ENCODE measurements at regions not wholly inside any gene's neighbourhood (a gene's known extent, or its start where the extent isn't known, plus 50 kb on each side); places are given as distances from the start of the nearest gene placed in this dataset.
A peak's percentile ranks its signal among the peaks of the same experiment; 100 is the strongest.
"Not testable (repeated sequence)": the region's sequence is repeated elsewhere in the genome, so short reads cannot be mapped to it uniquely, and the experiment has no call there.

DNA sequence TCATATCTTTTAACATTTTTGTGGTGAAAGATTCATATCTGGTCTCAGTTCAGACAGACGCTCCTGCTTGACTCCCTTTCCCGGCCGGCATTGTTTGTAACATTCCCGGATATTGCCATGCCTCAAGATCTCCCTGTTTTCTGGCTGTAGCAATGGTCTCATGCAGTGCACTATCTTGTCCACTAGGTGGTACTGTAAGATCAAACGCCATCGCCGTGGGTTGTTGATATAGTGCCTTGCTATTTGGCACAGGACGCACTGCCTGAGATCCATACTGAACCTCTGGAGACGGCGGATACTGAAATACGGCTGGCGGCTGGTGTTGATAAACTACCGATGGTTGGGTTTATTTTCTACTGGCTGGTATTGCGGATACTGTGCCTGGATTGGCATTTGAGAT, 218.6 kb downstream of the ADRA2C start:
- H3K9ac ChIP-seq (ENCODE audit: insufficient read depth, low read length, poor library complexity, severe bottlenecking); H3K4me2 ChIP-seq (replicated peaks; ENCODE audit: extremely low read depth, low read length, poor library complexity, severe bottlenecking); H3K27ac ChIP-seq (ENCODE audit: low read depth in 1 of 2, low read length in 2 of 2); intact Hi-C loops (cut with micrococcal nuclease); H3K4me1 Mint-ChIP-seq; DNase-seq; H3K79me2 ChIP-seq (ENCODE audit: insufficient read depth, low read length); H3K27me3 ChIP-seq (ENCODE audit: control insufficient read depth in 2 of 2, insufficient read depth in 2 of 2, low read length in 2 of 2); H3K4me3 ChIP-seq (replicated peaks in 1 of 3; ENCODE audit: low read depth in 2 of 3, low read length in 3 of 3); H3K36me3 Mint-ChIP-seq; H2AFZ ChIP-seq (ENCODE audit: insufficient read depth, low read depth, low read length, poor library complexity, severe bottlenecking); H3K9me3 ChIP-seq (replicated peaks in 1 of 2; ENCODE audit: control insufficient read depth in 1 of 2, insufficient read depth in 1 of 2, low read length in 2 of 2); H3K27ac Mint-ChIP-seq; H3K9me3 Mint-ChIP-seq; H4K20me1 ChIP-seq (ENCODE audit: insufficient read depth, low read length); H3K4me1 ChIP-seq (ENCODE audit: control insufficient read depth in 1 of 2, insufficient read depth in 2 of 2, low read length in 2 of 2); H3K36me3 ChIP-seq (replicated peaks in 1 of 2; ENCODE audit: control insufficient read depth in 1 of 2, insufficient read depth in 2 of 2, low read length in 2 of 2): not testable (repeated sequence)
- TF ChIP-seq, protein P1, sequence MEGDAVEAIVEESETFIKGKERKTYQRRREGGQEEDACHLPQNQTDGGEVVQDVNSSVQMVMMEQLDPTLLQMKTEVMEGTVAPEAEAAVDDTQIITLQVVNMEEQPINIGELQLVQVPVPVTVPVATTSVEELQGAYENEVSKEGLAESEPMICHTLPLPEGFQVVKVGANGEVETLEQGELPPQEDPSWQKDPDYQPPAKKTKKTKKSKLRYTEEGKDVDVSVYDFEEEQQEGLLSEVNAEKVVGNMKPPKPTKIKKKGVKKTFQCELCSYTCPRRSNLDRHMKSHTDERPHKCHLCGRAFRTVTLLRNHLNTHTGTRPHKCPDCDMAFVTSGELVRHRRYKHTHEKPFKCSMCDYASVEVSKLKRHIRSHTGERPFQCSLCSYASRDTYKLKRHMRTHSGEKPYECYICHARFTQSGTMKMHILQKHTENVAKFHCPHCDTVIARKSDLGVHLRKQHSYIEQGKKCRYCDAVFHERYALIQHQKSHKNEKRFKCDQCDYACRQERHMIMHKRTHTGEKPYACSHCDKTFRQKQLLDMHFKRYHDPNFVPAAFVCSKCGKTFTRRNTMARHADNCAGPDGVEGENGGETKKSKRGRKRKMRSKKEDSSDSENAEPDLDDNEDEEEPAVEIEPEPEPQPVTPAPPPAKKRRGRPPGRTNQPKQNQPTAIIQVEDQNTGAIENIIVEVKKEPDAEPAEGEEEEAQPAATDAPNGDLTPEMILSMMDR (IDR thresholded peaks at IDR 0.05): peak; percentile 43
- Mint-ChIP-seq H3K27me3 (ENCODE audit: low read depth in 3 of 3) (peaks cover 9 to 20% (median 17%) of the 10 kb centered on the region in 3 donors), H3K4me3 (peak overlapping the region in 1 of 2 donors; percentile 49)
- no CpG with 5 or more reads among the region's 14 CpGs for WGBS (ENCODE audit: insufficient coverage)

DNA sequence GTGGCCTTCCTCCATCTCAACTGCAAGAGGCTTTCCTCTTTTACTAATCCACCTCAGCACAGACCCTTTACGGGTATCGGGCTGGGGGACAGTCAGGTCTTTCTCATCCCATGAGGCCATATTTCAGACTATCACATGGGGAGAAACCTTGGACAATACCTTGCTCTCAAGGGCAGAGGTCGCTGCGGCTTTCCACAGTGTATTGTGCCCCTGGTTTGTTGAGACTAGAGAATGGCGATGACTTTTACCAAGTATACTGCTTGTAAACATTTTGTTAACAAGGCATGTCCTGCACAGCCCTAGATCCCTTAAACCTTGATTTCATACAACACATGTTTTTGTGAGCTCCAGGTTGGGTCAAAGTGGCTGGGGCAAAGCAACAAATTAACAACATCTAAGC, 220.2 kb downstream of the ADRA2C start:
- H3K4me3 ChIP-seq (replicated peaks in 1 of 3; ENCODE audit: low read depth in 2 of 3, low read length in 3 of 3); H3K4me1 ChIP-seq (ENCODE audit: control insufficient read depth in 1 of 2, insufficient read depth in 2 of 2, low read length in 2 of 2); H4K20me1 ChIP-seq (ENCODE audit: insufficient read depth, low read length); H3K27ac ChIP-seq (ENCODE audit: low read depth in 1 of 2, low read length in 2 of 2); H3K4me2 ChIP-seq (replicated peaks; ENCODE audit: extremely low read depth, low read length, poor library complexity, severe bottlenecking); H3K36me3 ChIP-seq (replicated peaks in 1 of 2; ENCODE audit: control insufficient read depth in 1 of 2, insufficient read depth in 2 of 2, low read length in 2 of 2); H3K4me3 Mint-ChIP-seq; H3K79me2 ChIP-seq (ENCODE audit: insufficient read depth, low read length); DNase-seq; H3K4me1 Mint-ChIP-seq; intact Hi-C loops (cut with micrococcal nuclease); H3K9ac ChIP-seq (ENCODE audit: insufficient read depth, low read length, poor library complexity, severe bottlenecking); H3K27me3 ChIP-seq (ENCODE audit: control insufficient read depth in 2 of 2, insufficient read depth in 2 of 2, low read length in 2 of 2); H3K36me3 Mint-ChIP-seq; H3K9me3 ChIP-seq (replicated peaks in 1 of 2; ENCODE audit: control insufficient read depth in 1 of 2, insufficient read depth in 1 of 2, low read length in 2 of 2); H3K27ac Mint-ChIP-seq; H2AFZ ChIP-seq (ENCODE audit: insufficient read depth, low read depth, low read length, poor library complexity, severe bottlenecking); H3K9me3 Mint-ChIP-seq: not testable (repeated sequence)
- WGBS (ENCODE audit: insufficient coverage): no CpG with 5 or more reads among the region's 5 CpGs
- H3K27me3 Mint-ChIP-seq (ENCODE audit: low read depth in 3 of 3): peaks cover 11 to 25% (median 17%) of the 10 kb centered on the region in 3 donors

GRCh38 chr4:3997386-3997785, 229.3 kb downstream of the OTOP1 start:
- H3K4me2 ChIP-seq (replicated peaks; ENCODE audit: extremely low read depth, low read length, poor library complexity, severe bottlenecking); H3K9ac ChIP-seq (ENCODE audit: insufficient read depth, low read length, poor library complexity, severe bottlenecking); H3K27me3 ChIP-seq (ENCODE audit: control insufficient read depth in 2 of 2, insufficient read depth in 2 of 2, low read length in 2 of 2); H3K27ac ChIP-seq (ENCODE audit: low read depth in 1 of 2, low read length in 2 of 2); H3K4me1 ChIP-seq (ENCODE audit: control insufficient read depth in 1 of 2, insufficient read depth in 2 of 2, low read length in 2 of 2); H3K36me3 ChIP-seq (replicated peaks in 1 of 2; ENCODE audit: control insufficient read depth in 1 of 2, insufficient read depth in 2 of 2, low read length in 2 of 2); DNase-seq; H3K9me3 Mint-ChIP-seq; H4K20me1 ChIP-seq (ENCODE audit: insufficient read depth, low read length); intact Hi-C loops (cut with micrococcal nuclease); H2AFZ ChIP-seq (ENCODE audit: insufficient read depth, low read depth, low read length, poor library complexity, severe bottlenecking); H3K79me2 ChIP-seq (ENCODE audit: insufficient read depth, low read length); H3K9me3 ChIP-seq (replicated peaks in 1 of 2; ENCODE audit: control insufficient read depth in 1 of 2, insufficient read depth in 1 of 2, low read length in 2 of 2); H3K27ac Mint-ChIP-seq; H3K4me1 Mint-ChIP-seq; H3K4me3 Mint-ChIP-seq; H3K36me3 Mint-ChIP-seq; H3K4me3 ChIP-seq (replicated peaks in 1 of 3; ENCODE audit: low read depth in 2 of 3, low read length in 3 of 3): not testable (repeated sequence)
- H3K27me3 Mint-ChIP-seq (ENCODE audit: low read depth in 3 of 3): peaks cover 2 to 12% (median 5%) of the 10 kb centered on the region in 3 donors
- no CpG with 5 or more reads among the region's 1 CpG for WGBS (ENCODE audit: insufficient coverage)

DNA sequence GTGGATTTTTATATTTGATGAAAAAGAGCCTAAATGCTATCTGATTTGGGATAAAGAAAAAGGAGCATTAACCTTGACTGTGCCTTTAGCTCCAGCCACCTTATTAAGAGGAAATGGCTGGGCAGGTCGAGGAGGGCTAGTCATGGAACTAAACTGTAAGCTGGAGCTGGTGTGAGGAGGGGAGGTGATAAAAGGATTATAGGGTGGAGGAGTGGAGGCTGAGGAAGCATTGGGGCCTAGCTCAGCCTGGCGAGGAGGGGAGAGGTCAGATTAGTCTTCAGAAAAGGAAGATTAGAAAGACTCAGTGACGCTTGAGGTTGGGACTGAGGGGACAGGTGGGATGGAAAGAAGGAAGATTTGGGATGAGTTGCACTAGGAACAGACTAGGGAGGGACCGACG, 222.7 kb downstream of the OTOP1 start:
- intact Hi-C loops (cut with micrococcal nuclease); H4K20me1 ChIP-seq (ENCODE audit: insufficient read depth, low read length); DNase-seq; H3K4me1 Mint-ChIP-seq; H3K27me3 ChIP-seq (ENCODE audit: control insufficient read depth in 2 of 2, insufficient read depth in 2 of 2, low read length in 2 of 2); H3K9ac ChIP-seq (ENCODE audit: insufficient read depth, low read length, poor library complexity, severe bottlenecking); H3K36me3 ChIP-seq (replicated peaks in 1 of 2; ENCODE audit: control insufficient read depth in 1 of 2, insufficient read depth in 2 of 2, low read length in 2 of 2); H3K9me3 ChIP-seq (replicated peaks in 1 of 2; ENCODE audit: control insufficient read depth in 1 of 2, insufficient read depth in 1 of 2, low read length in 2 of 2); H3K36me3 Mint-ChIP-seq; H3K27ac Mint-ChIP-seq; H3K9me3 Mint-ChIP-seq; H3K27ac ChIP-seq (ENCODE audit: low read depth in 1 of 2, low read length in 2 of 2); H3K4me3 Mint-ChIP-seq; H2AFZ ChIP-seq (ENCODE audit: insufficient read depth, low read depth, low read length, poor library complexity, severe bottlenecking); H3K79me2 ChIP-seq (ENCODE audit: insufficient read depth, low read length); H3K4me3 ChIP-seq (replicated peaks in 1 of 3; ENCODE audit: low read depth in 2 of 3, low read length in 3 of 3); H3K4me1 ChIP-seq (ENCODE audit: control insufficient read depth in 1 of 2, insufficient read depth in 2 of 2, low read length in 2 of 2); H3K4me2 ChIP-seq (replicated peaks; ENCODE audit: extremely low read depth, low read length, poor library complexity, severe bottlenecking): not testable (repeated sequence)
- WGBS (ENCODE audit: insufficient coverage): 84% methylated on average over 3 of the region's 5 CpGs
- H3K27me3 Mint-ChIP-seq (ENCODE audit: low read depth in 3 of 3): peaks cover 11 to 18% (median 14%) of the 10 kb centered on the region in 3 donors
